ENCODE measurements at regions not wholly inside any gene's neighbourhood (a gene's known extent, or its start where the extent isn't known, plus 50 kb on each side); places are given as distances from the start of the nearest gene placed in this dataset.

DNA sequence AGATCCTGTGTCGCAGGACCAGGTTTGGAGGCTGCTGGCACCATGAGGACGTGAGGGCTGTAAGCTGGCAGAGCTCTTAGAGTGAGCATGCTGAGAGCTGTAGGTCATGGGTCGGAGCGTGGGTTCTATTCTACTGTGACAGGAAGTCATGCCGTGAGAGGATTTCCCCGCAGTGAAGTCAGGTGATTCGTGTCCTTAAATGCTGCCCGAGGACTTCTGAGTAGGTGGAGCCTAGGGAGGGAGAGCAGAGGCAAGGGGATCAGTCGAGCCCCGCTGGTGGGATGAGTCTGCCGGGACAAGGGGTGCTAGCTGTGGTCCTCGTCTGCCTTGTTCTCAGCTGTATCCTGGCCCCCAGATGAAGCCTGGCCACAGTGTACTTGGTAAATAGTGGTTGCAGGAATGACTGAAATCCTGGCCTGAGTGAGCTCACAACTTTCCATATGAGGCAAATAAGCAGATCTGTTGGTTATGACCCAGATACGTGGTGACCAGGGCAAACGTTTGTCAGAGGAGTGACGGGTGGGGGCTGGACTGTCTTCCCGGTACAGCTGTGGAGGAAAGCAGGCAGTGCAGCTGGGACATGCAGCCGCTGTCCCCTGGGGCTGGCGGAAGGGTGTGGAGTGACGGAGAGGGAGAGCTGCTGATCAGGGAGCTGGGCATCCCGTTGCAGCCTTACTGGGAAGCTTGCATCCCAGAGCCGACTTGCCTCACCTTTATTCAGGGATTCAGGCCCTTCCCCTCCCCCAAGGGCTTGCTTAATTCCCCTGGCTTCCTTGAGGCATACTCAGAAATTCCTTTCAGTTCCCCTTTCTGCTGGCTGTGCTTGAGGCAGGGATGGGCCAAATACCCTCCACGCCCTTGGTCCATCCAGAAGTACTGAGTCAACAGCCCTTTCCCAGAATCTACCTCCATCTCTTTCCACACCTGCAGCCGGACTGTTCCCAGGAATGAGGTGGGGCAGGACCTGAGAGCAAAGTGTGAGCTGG, 250.9 kb upstream of the RREB1 start:
- TF ChIP-seq, protein P1, sequence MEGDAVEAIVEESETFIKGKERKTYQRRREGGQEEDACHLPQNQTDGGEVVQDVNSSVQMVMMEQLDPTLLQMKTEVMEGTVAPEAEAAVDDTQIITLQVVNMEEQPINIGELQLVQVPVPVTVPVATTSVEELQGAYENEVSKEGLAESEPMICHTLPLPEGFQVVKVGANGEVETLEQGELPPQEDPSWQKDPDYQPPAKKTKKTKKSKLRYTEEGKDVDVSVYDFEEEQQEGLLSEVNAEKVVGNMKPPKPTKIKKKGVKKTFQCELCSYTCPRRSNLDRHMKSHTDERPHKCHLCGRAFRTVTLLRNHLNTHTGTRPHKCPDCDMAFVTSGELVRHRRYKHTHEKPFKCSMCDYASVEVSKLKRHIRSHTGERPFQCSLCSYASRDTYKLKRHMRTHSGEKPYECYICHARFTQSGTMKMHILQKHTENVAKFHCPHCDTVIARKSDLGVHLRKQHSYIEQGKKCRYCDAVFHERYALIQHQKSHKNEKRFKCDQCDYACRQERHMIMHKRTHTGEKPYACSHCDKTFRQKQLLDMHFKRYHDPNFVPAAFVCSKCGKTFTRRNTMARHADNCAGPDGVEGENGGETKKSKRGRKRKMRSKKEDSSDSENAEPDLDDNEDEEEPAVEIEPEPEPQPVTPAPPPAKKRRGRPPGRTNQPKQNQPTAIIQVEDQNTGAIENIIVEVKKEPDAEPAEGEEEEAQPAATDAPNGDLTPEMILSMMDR (IDR thresholded peaks at IDR 0.05): no peak
- TF ChIP-seq EZH2 (IDR thresholded peaks at IDR 0.05) (no peak), EZH2phosphoT487 (IDR thresholded peaks at IDR 0.05) (no peak)

All from neural progenitor cell (in vitro differentiated cells).